GM19035 (cell line): ENCODE measurements at regions not wholly inside any gene's neighbourhood (a gene's known extent, or its start where the extent isn't known, plus 50 kb on each side); places are given as distances from the start of the nearest gene placed in this dataset.

Experiments
- ATAC-seq: cut with Tn5 transposase; IDR thresholded peaks from one replicate; pipeline ENCODE4 v1.9.1; 2021; ENCODE audit not compliant: unreplicated experiment

DNA sequence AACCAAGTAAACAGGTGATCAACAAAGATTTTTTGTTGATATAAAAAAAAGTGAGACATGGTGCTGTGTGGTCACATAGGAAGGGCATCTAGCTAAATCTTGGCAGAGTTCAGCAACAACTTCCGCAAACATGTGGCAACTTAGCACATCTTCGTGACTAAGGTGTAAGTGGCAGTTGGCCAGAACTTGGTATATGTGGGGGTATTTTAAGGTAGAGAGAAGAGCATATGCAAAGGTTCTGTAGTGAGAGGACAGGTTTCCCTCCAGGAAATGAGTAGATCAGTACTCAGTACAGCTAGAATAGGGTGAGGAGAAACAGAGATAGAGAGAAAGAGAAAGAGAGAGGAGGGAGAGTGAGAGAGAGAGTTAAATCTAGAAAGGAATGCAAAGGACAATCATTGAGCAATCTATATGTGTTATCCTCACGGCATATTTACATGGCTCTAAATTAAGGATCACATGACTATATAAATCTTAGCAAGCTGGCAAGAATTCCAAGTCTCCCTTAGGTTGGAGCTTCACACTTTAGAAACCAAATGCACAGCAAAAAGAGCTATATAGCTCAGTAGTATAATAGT lies 227.7 kb upstream of the HMGA2 start:
- ATAC-seq: no peak

DNA sequence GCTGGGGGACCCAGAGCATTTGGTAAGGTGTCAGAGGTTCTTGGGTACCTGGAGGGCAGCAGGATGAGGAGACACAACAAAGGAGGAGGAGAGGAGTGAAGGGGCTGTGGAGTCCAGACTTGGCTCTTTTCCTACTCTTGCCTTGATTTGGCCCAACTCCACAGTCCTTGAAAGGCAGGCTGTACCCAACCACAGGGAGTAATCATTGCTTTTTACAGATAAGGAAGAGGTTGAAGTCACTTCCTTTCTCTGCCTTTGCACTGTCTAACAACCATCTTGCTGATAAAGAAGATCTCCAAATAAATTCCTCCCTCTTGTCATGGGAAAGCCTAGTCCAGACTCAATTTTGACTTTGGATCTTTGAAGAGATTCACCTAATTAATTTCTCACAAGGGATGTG lies 226.8 kb upstream of the HMGA2 start:
- no peak for ATAC-seq

DNA sequence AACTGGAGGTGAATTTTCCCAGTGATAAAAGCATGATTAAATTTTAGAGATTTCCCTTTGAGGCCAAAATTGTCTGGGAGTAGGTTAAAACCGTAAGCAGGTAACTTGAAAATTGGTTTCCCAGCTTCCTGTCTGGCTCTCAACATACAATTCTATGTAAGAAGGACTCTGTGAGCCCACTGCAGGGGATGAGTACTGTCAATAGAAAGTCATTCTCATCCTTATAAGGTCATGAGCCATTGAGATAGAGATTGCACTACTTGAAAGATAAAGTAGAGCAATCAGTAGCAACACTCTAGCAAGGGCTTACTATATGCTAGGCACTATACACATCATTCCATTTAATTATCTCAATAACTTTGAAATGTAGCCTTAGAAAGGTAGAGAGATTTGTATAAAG lies 225.6 kb upstream of the HMGA2 start:
- no peak for ATAC-seq

DNA sequence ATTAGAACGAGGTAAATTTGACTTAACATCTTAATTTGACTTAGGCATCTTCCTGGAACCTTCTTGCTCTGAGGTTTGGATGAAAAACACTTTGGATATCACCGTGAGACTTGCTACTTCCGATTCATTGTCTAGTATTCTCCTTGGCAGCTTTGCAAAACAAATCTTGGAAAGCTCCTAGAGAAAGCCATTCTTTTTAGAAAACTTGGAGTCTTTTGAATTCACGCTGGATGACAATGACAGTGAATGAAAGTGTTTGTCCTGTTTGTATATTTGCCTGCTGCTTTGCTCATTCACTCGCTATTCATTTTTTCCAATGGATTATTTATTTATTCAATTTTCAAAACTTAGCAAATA lies 222.1 kb upstream of the HMGA2 start:
- no peak for ATAC-seq

DNA sequence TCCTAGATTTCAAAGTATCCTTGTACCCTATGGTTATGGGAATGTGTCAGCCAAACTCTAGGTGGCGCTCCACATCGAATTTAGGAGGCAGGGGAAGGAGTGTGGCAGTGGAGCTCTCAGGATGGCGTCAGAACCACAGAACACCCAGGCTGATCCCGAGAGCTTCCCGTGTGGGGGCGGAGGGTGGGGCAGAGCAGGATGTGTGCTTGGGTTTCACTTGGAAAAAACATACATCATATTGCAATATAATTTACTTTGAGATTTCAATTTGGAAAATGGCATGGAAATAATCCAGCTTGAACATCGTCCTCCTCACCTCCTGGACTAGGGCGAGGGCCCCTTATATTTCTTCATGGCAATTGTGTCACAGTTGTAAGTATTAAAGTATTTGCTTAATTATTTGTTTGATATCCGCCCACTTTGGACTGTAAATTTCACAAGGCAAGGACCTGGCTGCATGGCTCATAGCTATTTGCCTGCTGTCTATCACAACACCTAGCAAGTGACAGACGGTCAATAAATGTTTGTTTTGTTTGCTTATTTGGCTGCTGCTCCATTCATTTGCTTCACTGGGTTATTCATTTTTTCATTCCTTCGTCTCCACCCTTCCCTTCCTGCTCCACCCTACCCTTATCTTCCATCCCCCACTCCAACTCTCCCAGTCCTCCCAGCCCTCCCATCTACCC lies 221.5 kb upstream of the HMGA2 start:
- no peak for ATAC-seq

DNA sequence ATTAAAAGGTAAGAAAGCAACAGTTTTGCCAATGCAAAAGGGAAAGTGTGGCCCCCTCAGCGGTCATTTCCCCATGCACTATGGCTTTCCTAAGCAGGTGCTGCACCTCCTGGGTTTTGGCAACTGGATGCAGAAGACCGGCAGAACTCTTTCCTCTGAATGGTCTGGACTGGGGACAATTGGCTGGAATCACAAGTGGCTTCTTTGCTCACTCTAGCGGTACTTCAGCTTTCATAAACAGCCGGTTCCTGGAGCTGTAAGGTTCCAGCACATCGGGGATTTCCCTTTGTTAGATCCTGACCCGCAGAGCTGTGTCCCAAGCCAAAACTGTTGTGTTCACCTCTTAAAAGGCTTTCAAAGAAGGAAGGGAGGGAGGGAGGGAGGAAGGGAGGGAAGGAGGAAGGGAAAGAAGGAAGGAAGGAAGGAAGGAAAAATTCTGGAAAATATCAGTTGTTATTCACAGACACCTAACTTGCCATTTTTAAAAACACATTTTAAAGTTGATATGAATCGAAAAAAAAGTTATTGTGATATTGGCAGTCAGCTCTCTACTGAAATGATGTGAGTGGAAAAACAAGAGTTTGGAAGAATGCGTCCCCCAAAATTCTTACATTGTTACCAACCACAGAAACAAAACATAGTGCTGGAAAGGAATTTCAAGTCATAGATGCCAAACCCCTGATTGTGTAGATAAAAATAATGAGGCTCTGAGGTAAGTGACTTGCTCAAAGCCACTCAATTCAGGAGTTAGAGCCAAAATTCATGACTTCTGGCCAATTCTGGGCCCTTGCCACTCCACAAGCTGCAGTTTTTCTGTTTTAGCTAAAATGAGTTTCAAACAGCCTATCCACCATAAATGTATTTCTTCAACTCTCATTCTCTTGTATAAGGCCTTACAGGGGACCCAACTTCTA lies 220.6 kb upstream of the HMGA2 start:
- no peak for ATAC-seq

DNA sequence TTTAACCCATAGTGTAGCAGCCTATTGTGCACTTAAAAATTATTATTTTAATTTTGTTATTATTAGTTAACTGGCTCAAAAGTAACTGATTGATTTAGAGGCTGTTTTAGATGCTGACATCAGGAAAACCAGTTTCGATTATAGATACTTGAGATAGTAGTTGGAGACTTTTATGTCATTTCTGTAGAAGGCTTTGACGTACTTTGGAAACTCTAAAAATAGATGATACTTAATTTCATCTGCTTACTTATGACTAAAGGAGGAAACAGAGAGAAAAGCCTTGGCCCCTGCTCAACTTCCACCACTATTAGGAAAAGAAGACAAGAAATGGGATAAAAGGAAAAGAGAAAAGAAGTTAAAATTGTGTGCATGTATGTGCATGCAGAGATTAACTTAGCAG lies 219.3 kb upstream of the HMGA2 start:
- ATAC-seq: no peak

DNA sequence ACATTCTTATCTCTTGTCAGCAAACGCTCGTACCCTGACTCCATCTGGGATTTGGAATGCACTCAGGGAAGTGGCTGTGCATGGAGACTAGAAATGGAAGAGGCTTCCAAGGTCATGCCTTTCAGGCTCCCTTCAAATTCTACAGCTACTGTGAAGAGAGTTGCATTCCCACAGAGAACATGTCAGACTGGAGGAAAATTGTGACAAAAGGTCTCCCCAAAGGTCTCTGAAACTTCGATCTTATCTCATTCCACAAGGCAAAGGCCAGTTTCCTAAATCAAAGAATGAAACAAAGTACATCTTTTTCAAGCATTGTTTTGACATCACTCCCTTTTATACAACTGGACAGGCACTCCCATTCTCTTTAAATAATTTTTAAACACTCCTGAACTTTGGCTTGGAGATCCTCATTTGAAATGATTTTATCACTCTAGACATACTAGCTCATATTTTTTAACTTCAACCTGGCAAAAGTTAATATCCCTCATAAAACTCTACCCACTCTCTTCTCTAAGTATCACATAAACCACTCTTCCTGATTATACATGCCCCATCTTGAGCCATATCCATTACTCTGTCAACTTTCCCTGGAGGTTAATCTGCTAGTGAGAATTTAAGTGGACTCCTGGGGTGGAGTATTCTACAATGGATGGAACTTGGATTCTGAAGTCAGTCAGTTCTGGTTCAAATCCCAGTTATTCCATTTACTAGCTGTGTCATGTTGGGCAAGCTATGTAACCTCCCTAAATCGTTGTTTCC lies 218.1 kb upstream of the HMGA2 start:
- no peak for ATAC-seq

DNA sequence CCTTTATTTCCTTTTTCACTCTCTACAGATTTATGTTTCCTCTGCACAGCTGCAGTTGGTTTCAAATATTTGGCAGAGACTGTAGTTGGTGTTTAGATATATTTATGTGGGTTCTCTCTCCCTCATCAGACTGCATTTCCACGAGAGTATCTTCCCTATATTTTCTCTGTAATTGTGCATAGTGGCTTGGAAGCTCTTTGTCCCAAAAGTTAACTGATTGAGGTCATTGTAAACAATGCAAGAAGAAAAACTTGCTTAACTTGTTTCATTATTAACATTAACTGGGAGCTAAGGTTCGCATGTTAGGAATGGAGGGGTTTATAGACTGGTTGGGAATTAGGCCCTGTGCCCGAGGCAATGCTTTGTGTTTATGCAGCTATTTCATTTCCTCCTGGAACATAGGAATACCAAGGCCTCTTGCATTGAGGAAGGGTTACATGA lies 216.9 kb upstream of the HMGA2 start:
- no peak for ATAC-seq

DNA sequence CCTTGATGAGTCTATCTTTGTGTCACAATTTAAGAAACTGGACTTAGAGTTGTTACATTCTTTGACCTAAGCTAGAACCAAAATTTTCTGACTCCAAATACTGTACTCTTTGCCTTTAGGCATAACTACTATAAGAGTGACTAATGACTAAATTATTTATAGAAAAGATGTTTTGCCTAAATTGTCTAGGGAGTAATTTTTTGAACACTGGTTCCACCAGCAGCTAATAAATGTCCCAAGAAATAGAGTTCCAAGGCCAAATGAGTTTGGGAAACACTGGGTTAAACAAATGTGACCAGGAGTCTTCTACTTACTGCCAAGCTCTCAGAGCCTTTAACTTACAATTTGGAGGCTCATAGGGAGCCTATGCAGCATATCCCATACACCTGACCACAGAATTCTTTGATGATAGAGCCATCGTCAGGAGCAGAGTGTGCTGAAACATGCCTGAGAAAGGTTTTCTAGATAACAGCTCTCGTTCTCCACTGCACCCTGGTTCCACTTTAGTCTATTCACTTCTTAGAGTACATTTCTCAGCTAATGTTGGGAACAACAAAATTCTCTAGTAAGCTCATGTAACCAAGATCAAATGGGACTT lies 215.9 kb upstream of the HMGA2 start:
- ATAC-seq: no peak

DNA sequence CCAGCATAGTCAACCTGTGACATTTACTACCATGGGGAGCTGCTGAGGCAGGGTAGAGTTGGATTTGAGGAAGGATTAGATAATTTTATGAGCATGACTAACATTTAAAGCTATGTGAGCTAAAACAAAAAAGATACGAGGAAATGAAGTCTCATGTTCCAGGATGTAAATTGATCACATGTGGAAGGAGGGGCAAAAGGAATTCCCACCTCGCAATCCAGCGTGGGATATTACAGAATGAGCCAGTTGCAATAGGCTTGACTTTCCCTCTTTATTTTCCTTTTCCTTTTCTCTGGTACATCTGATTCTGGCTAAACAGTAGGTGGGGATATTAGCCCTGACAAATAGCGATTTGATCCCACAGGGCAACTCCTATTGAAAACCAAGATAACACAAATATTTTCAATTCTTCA lies 214.9 kb upstream of the HMGA2 start:
- ATAC-seq: no peak

DNA sequence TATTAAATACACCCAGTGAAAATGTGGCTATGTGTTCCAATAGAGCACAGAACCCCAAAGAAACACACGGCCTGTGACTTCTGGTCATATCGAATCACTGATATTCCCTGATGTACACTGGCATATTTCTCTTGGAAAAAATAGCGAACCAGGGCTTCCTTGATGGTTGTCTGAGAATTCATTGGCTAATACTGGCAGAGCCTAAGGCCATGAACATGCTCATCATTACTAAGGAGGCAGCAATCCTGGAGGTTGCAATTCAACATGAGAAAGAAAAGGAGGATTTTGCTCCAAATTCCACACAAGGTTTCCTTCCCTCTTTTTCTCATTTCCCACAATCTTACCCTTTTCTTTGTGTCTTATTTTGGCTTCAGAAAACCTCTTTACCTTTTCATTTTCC lies 212.9 kb upstream of the HMGA2 start:
- ATAC-seq: no peak

DNA sequence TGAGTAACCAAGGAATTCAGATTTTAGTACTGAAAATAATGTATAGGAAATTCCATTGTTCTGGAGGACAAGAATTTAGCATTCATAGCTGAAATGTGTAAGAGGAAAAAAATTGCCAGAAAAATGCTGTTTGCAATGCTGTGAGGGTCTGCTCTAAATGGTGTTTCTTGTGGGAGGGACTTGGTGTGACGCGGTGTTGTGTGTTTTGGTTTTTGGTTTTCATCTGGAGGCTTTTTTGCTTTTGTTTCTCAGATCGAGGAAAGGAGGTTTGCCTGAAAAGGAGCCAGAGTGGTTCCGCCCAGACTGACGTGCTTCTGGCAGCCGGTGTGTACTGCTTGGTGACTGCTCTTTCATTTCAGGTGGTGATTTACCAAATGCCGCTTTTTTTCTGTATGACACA lies 211.8 kb upstream of the HMGA2 start:
- ATAC-seq: no peak

DNA sequence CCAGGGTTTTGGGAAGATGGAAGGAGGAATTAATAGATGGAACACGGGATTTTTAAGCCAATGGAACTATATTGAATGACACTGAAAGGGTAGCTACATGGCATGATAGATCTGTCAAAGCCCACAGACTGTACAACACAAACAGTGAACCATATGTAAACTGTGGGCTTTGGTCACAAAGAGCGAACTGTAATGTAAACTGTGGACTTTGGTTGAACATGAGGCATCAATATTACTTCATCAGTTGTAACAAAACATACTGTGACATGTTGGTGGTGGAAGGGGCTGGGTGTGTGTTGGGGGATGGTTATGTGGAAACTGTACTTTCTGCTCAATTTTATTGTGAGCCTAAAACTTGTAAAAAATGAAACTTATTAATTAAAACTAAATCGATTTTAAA lies 210.6 kb upstream of the HMGA2 start:
- ATAC-seq: no peak

DNA sequence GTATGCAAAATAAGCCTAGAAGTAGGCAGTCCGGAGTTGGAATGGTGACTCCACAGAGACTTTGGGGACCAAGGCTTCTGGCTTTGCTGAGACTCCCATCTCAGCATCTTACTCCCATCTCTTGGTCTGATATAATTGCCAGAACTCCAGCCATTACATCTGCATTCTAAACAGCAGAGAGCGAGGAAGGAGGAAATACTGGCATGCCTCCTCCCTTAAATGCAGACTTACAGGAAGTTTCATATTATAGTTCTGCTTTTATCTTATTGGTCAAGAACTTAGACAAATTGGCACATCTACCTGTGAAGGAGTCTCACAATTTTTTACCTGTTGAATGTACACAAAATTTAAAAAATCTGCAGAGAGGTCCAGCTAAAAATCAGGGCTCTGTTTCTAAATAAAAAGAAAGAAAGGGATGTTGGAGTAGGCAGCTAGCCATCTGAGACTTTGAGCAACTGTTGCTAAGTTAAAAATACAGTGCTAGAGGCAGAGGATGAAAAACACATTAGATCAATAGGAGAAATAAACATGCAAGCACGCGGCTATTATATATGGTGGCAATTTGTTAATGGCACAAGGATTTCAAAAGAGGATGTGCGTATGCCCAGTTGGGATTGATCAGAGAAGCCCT lies 209.9 kb upstream of the HMGA2 start:
- no peak for ATAC-seq

DNA sequence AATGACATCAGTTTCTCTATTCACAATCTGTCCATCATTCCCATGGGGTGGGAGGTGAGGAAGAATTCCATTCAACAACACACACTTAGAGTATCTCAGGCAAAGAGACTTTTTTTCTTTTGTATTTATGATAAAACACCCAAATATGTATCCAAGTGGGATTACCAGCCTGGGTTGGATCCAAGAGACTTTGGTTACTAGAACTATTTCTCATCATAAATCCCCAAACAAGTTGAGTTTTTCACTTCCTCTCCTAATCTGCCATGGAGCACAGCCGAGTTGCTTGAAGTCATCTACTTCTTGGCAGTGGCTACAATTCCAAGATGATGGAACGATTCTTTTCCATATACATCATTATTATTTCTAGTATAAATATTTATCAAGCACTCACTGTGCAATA lies 209.2 kb upstream of the HMGA2 start:
- ATAC-seq: no peak

DNA sequence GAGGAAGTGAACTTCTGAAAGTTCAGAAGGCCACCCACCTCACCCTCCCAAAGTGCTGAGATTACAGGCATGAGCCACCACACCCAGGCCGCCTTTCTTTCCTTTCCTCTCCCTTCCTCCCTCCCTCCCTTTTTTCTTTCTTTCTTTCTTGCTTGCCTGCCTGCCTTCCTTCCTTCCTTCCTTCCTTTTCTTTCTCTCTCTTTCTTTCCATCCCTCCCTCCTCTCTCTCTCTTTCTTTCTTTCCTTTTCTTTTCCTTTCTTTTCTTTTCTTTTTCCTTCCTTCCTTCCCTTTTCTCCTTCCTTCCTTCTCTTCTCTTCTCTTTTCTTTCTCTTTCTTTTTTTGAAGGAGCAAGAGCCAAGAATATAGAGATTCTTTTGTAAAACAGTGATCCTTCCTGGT lies 208.3 kb upstream of the HMGA2 start:
- no peak for ATAC-seq

DNA sequence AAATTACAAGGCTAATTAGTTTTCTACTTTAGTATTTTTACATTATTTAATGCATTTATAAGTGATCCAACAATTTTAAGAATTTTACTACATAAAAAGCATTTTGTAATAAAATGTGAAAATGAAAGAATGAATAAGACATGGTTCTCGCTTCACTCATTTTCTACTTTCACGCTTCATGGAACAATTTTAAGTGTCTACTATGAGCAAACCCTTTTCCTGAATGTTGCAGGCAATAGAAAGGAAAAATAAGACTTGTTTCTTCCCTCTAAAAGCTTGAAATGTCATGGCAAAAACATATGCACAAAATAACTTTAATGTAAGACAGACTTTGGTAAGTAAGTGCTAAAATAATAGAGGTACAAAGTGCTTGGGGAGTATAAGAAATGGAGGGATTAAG lies 205.7 kb upstream of the HMGA2 start:
- ATAC-seq: no peak

DNA sequence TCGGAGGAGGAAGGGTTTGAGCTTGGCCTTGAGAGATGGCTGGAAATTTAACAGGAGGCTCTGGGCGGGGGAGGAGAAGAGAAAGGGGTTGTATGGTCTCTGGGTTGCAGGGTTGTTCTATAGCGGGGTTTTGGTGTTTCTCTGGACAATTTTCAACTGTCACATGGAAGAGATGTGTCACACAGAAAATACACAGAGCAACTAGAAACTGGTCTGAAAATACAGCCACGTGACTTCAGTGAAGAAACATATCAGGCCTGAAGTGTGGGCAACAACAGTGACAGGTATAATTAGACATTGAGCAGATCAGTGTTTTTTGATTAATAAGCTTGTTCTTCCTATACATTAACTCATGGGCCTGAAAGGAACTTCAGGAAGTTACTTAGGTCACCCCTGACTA lies 205.3 kb upstream of the HMGA2 start:
- ATAC-seq: no peak

DNA sequence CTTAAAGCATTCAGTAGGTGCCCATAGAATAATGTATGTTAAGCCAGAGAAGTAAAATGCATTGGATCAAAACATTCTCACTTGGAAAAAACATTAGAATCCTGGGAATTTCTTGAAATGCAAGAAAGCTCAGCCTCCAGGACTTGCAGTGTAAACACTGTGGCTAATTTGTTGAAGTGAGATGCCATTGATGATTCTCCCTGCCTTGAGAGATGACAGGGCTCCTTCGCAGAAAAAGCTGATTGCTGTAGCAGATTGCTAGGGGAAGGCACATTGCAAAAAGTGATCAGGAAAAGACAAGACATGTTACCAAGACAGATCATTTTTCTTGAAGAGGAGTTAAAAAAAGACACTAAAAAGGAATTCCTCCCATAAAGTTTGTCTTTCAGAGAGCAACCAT lies 204.2 kb upstream of the HMGA2 start:
- no peak for ATAC-seq

DNA sequence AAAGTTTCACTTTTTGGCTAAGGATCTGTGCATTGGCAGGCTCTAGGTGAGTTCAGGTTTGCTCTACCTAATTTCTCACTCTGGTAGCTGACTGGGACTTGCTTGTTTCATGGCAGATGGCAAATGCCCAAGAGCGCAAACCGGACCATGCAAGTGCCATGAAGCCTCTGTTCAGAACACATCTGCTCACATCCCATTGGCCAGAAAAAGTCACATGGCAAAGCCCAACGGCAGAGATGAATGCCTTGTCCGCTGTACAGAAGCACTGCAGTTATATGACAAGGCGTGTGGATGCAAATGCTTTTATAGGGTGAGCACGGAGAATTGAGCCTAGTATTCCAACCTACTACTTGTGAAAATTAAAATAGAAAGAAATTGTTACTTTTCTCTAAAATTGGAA lies 202.2 kb upstream of the HMGA2 start:
- no peak for ATAC-seq
